NCI-H774 (cell line): ENCODE measurements at regions not wholly inside any gene's neighbourhood (a gene's known extent, or its start where the extent isn't known, plus 50 kb on each side); places are given as distances from the start of the nearest gene placed in this dataset.
A peak's percentile ranks its signal among the peaks of the same experiment; 100 is the strongest.

Experiments
- DNase-seq: peaks from one replicate; lab custom pipeline; 2025; lab: John Stamatoyannopoulos, UW

DNA sequence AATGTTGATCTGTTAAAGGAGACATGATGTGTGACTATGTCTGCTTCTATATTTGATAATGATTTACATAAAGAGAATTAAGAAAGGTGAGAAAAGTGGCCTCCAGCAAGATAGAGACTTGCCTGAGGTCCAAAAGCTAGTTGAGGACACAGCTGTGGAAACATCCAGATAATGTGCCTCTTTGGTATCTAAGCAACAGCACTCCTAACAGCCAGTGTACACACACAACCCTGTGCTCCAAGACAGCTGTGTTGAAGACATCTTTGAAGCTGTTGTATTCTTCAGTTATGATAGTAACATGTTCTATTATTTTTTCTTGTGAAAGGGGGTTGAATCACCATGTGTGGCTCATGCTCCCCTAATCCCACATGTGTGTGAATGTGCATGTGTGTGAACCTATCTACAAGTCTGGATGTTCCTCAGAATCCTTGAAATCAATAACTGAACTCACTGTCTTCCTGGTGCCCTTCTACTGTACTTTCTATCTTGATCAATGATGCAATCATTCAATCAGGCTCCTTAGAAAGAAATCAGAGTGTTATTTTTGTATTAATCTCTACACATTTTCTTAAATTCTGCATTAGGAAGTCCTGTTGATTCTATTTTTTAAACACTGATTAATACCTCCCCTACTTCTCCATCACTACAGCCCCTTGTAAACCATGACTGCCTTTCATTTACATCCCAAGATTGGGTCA, 116.7 kb upstream of the SSTR4 start:
- DNase-seq = peak; percentile 76

DNA sequence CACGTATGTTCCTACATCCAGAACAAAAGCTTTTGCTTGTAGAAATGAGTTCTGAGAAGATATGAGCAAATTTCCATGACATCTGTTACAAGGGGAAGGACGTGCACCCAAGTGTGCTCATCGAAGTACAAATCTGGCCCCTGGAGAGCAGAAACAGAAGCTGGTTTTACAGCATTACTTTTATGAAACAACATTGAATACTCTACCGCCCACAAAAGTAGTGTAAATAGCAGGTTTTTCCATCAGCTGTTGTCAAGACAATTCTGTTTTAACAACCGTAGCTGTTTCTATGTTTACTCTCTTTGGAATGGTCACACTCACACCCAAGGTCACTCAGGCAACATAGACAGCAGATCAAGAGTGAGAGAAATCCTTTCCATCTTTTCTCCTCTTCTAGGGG, 114.2 kb upstream of the SSTR4 start:
- DNase-seq = peak; percentile 61

DNA sequence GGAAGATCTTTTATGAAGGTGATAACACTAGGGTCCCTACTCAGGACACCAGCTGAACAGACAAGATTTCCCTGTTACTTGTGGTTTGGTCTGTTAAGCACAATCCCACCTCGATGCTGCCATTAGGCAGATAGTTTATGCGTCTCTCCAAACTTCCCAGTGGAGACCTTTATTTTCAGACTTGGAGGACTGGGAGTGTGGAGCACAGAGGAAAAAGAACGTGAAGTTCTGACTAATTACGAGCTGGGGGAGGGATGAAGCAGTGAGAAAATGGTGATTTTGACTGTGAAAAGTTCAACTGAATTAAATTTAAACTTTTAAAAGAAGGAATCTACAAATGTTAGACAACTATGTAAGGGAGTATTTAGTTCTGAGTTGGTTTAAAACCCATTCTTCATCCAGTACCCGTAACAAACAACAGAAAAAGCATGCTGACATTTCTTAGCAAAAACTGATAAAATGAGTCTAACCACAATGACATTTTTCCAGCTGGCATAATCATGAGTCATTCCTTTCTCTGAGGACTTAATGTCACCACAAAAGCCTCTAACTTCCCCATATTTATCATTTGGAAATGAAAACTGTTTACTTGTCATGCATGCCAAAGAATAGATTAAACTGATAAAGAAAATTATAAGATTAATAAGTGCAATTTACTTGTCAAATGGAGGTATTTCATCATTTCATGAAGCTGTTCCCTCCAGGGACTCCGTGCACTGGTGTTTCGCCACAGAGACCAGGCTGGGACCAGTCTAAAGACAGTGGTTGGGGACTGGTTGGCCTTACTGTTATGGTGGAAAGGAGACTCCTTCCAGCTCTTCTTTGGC, 113.3 kb upstream of the SSTR4 start:
- no peak for DNase-seq

DNA sequence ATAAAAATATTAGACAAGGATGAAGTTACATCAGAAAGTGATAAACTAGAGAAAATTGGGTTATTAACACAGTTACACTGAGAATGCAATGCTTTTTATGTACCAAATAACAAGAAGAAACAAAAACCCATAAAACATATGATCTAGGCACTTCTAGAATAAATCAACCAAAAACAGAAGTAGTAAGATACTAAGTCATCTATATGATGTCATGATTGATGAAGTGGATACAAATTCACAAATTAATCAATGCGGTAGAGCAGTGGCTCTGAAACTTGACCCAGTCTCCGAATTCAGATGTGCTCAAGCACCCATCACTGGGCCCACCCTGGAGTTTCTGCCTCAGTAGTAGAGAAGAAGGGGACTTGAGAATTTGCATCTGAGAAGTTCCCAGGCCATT, 112.1 kb upstream of the SSTR4 start:
- DNase-seq = no peak

- DNase-seq = no peak
These were observed 110.9 kb upstream of the SSTR4 start for GRCh38 chr20:22924046-22924737.

DNA sequence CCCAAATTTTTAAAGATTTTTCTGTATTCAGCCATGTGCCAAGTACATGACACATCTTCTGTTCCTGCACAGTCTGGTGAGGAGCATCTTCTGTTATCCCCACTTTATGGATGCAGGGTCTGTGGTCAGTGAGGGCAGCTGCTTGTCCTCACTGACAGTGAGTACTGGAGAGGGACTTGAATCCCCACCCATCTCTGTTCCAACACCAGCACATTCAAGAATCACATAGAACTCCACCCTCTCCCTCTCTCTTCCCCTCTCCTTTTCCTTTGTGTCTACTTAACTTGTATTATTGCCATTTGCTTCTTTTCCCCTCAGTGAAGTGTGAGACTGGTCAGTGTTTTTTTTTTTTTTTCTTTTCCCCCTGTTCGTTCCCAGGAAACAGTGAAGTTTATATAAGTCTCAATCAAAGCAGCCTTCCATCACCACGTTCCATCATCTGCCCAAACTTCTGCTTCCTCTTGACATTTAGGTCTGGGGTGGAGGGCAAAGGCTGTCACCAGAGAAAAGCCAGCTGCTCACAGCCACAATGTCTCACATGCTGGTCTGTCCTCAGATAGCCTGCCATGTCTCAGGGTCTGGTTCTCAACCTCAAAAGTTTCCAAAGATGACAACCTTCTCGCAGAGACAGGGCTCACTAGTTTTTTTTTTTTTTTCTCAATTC, 110.0 kb upstream of the SSTR4 start:
- DNase-seq = no peak

DNA sequence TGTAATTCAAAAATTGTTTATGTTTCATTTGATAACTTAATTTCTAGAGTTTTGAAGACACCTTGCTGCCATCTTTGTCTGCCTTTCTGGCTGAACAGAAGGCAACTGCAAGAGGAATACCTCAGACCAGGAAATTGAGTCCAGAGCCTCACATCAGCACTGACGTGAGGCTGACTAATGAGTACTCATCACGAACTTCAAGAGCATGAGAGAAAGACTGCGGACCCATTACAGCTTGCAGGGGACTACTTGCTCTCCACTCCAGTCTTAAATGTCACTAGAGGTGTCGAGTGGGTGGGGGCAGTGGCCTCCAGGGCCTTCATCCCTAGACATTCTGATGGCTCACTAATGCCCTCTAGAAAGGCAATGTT, 109.5 kb upstream of the SSTR4 start:
- no peak for DNase-seq

- DNase-seq = no peak
These were observed 107.6 kb upstream of the SSTR4 start for GRCh38 chr20:22927537-22927936.

DNA sequence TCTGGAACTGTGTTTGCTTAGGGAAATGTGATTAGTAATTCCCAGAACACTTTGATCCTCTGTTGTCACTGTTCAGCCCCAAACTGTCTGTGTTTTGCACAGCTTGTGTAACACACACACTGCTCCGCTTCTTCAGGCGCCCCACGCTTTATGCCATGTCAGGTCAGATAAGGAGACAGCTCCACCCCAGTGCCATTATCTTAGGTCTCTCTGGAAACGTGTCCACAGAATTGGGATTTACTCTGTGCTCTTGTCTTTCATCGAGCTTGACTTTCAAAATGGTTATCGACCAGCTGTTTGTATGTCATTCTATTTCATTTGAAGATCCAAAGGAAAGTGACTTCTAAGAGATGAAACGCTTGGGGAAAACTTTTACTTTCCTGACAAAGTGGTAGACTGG, 106.4 kb upstream of the SSTR4 start:
- no peak for DNase-seq

- DNase-seq = no peak
These were observed 105.5 kb upstream of the SSTR4 start for GRCh38 chr20:22929661-22930060.

DNA sequence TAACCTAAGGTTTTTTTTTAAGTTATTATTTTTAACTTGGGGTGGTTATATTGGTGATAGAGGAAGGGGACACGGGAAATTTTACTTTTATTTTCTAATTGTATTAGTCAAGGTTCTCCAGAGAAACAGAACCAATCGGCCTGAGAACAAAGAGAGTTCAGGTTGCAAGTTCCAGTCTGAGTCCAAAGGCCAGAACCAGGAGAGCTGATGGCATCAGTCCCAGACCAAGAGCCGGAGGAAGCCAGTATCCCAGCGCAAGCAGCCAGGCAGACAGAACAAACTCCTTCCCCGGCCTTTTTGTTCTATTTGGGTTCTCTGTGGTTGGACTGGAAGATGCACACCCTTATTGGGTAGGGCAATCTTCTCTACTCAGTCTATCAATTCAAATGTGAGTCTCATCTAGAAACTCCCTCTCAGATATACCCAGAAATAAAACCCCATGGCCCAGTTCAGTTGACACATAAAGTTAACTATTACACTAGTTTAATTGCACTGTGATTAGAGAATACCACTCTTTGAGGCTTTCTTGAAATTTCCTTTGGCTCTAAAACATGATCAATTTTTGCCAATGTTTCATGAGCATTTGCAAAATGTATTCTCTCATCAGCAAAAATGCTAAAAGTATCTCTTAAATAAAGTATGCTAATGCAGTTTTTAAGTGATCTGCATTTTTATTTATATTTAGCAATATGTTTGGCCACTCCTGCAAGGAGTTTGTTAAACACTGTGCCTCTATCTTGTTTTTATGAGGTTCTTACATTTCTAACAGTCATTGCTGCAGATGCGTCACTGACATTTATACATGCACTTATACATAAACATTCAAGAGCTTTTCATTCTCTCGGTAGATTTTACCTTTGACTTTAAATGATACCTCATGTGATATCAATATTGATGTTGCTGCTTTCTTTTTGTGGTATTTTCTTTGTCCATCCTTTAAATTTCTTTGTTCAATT, 103.2 kb upstream of the SSTR4 start:
- DNase-seq = no peak

GRCh38 chr20:22939181-22939580, 95.9 kb upstream of the SSTR4 start:
- no peak for DNase-seq

DNA sequence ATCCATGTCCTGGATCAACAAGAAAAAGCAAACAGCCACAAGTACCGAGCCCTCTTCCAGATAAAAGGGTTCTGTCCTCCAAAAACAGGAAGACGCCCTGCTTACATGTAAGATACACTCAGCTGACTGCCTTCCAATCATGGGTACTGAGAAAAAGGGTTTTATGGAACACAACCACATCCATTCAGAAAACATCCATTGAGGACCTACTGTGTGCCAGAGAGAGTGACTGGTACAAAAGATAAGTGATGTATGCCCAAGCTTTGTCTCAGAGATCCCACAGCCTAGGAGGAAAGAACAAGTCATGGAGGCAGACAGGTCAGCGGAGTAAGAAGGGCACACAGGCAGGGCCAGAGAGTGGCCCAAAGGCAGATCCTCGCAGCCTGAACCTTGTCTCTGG, 94.8 kb upstream of the SSTR4 start:
- no peak for DNase-seq

DNA sequence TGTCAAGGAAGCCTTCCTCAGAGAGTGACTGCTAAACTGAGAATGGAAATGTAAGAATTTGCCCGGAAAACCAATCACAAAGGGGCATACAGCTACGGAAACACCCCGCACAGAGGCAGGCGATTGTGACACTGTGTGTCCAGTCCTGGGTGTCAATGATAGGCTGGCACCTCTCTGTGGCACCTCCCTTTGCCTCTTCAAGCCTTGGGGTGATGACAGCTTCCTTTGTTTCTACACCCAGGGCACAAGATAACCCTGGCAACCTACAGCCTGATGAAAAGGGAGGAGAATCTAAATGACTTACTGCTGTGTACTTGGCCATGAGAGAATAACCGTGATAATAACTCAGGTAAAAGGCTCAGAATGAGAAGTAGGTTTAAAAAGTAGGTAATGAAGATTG, 93.6 kb upstream of the SSTR4 start:
- no peak for DNase-seq

- DNase-seq = no peak
These were observed 92.4 kb upstream of the SSTR4 start for GRCh38 chr20:22942742-22943141.

- no peak for DNase-seq
These were observed 91.0 kb upstream of the SSTR4 start for GRCh38 chr20:22944062-22944461.

- no peak for DNase-seq
These were observed 90.2 kb upstream of the SSTR4 start for GRCh38 chr20:22944936-22945335.

GRCh38 chr20:22946596-22946995, 88.5 kb upstream of the SSTR4 start:
- DNase-seq = no peak

GRCh38 chr20:22949331-22950109, 85.6 kb upstream of the SSTR4 start:
- no peak for DNase-seq

DNA sequence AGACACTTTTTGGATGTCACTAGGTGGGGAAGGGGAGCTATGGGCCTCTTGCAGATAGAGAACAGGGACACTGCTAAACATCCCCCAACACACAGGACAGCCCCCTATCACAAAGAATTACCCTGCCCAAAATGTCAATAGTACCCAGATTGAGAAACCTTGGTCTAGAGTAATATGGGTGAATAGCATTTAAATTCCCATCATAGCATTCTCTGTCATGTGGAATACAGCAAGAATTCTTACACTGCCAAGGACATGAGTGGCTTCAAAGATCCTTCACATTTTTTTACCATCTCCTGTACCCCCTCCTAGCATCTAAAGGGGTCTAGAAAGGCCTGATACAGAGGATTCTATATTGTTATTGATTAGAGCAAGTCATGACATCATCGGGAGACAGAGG, 83.1 kb upstream of the SSTR4 start:
- DNase-seq = no peak

GRCh38 chr20:22954661-22955060, 80.5 kb upstream of the SSTR4 start:
- no peak for DNase-seq
